HUES6 (cell line): ENCODE measurements at regions not wholly inside any gene's neighbourhood (a gene's known extent, or its start where the extent isn't known, plus 50 kb on each side); places are given as distances from the start of the nearest gene placed in this dataset.

Experiments
- H3K27ac ChIP-seq: 2 replicates; pipeline ENCODE4 v1.7.0; 2013; ENCODE audit warnings: low read depth, mild to moderate bottlenecking, low read length, inconsistent platforms
- H3K27me3 ChIP-seq: 2 replicates; pipeline ENCODE4 v1.6.1; 2013; ENCODE audit warnings: low read length; ENCODE audit not compliant: control insufficient read depth, insufficient read depth
- H3K36me3 ChIP-seq: 2 replicates; pipeline ENCODE4 v1.6.1; 2013; ENCODE audit warnings: low read length; ENCODE audit not compliant: control insufficient read depth, insufficient read depth
- H3K4me1 ChIP-seq: 2 replicates; pipeline ENCODE4 v1.6.1; 2013; ENCODE audit warnings: low read length; ENCODE audit not compliant: control insufficient read depth, insufficient read depth
- H3K4me3 ChIP-seq: 2 replicates; pipeline ENCODE4 v1.5.1; 2013; ENCODE audit warnings: low read depth, low read length
- H3K9ac ChIP-seq: one replicate; pipeline ENCODE4 v1.6.1; 2013; ENCODE audit warnings: mild to moderate bottlenecking, low read length
- H3K9me3 ChIP-seq: 2 replicates; pipeline ENCODE4 v1.6.1; 2013; ENCODE audit warnings: low read depth, low read length; ENCODE audit not compliant: control insufficient read depth, insufficient read depth

DNA sequence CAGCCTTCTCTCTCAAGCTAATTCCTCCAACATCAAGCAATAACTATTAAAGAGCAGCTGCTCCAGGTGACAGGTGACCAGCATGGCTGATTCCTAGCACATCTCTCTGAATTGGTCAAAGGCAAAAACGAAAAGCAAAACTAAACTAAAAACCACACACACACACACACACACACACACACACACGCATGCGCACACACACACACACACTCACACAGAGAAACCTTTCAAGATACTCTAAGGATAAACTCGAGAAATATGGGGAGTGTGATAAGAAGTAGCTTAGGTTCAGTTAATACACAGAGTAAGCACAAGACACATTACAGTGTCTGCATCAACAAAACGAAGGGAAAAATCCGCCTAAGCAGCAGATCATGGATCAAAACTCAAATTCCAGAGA is 74.5 kb upstream of the FZD7 start:
- H3K9ac ChIP-seq = no peak overlapping the region
- no peaks in the 10 kb centered on the region for H3K36me3 ChIP-seq
- no peaks in the 10 kb centered on the region for H3K9me3 ChIP-seq
- no peak overlapping the region for H3K4me3 ChIP-seq
- H3K4me1 ChIP-seq = peaks cover 9% of the 10 kb centered on the region
- no peak overlapping the region for H3K27ac ChIP-seq
- no peaks in the 10 kb centered on the region for H3K27me3 ChIP-seq

DNA sequence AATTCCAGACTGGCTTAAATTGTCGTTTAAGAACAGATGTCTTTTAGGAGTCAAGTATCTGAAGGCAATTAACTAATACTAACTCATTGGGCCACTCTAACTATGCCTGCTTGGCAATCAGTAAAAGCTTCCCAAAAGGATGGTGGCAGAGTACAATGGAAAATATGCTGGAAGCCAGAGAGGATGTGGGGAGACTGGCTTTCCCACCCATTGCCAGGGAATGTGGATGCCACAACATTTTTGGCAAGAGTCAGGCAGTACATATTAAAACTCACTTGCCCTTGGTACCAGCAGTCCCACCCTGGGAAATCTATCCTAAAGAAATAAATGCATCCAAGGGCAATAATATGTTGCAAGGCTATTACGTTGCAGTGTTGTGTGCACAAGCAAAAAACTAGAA is 74.0 kb upstream of the FZD7 start:
- Histone ChIP-seq H3K4me1 (peaks cover 9% of the 10 kb centered on the region), H3K36me3 (no peaks in the 10 kb centered on the region), H3K27me3 (no peaks in the 10 kb centered on the region), H3K9me3 (no peaks in the 10 kb centered on the region), H3K27ac (no peak overlapping the region), H3K9ac (no peak overlapping the region), H3K4me3 (no peak overlapping the region)

DNA sequence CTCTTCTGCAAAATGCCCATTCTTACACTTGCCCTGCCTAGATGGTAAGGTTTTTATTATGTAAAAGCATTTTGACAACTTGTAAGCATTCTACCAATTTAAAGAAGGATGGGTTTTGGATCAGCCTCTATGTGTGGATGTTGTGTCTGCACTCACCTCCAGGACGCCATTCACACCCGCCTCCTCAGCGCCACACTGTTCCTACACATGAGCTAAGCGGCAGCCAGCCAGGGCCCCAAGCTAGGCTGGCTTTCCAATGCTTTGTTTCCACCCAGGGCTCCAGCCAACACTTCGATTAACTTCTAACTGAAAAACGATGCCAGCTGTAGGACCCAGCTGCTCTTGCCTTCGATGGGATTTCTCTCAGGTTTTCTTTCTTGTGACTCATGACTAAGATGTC is 73.3 kb upstream of the FZD7 start:
- H3K9me3 ChIP-seq = no peaks in the 10 kb centered on the region
- H3K9ac ChIP-seq = no peak overlapping the region
- H3K27me3 ChIP-seq = no peaks in the 10 kb centered on the region
- no peak overlapping the region for H3K4me3 ChIP-seq
- H3K36me3 ChIP-seq = no peaks in the 10 kb centered on the region
- peaks cover 9% of the 10 kb centered on the region for H3K4me1 ChIP-seq
- H3K27ac ChIP-seq = no peak overlapping the region

- no peaks in the 10 kb centered on the region for H3K36me3 ChIP-seq
- H3K27me3 ChIP-seq = no peaks in the 10 kb centered on the region
- no peak overlapping the region for H3K9ac ChIP-seq
- no peak overlapping the region for H3K27ac ChIP-seq
- H3K4me3 ChIP-seq = no peak overlapping the region
- H3K4me1 ChIP-seq = peaks cover 9% of the 10 kb centered on the region
- no peaks in the 10 kb centered on the region for H3K9me3 ChIP-seq
These were observed 72.3 kb upstream of the FZD7 start for GRCh38 chr2:201961401-201961800.

DNA sequence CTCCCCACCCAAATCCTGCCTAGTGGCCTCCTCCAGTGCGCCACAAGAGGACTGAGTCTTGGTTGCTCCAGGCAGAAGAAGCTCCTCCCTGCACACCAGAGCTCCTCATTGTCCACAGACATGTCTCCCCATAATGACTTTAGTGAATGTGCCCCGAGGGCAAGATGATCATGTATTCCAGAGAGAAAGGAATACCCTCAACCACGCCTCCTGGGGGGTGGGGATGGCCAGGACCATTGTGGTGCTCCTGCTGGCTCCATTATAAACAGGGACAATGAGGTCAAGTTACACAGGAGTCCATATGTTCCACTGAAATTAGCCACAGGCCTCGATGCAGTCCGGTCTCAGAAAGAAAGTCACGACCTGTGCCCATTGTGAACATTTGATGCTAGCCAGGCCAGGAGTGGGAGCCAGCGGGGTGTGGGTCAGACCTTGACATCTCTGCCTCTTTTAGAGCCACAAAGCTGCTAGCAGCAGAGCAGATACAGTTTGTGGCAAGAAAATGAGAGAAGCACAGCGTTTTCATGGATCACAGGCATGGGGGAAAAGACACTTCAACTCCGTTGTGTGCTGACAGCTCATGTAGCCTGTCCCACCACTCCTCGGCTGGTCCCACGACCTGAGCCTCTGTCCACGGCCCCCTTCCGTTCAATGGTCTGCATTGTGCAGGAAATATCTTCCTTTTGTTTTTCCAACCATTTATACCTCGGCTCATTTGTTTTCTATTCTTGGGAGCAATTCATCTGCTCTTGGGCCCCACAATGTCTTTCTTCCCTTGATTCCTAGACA is 70.7 kb upstream of the FZD7 start:
- Histone ChIP-seq H3K27ac (no peak overlapping the region), H3K4me3 (no peak overlapping the region), H3K9me3 (no peaks in the 10 kb centered on the region), H3K27me3 (no peaks in the 10 kb centered on the region), H3K36me3 (no peaks in the 10 kb centered on the region), H3K4me1 (peaks cover 23% of the 10 kb centered on the region), H3K9ac (no peak overlapping the region)

DNA sequence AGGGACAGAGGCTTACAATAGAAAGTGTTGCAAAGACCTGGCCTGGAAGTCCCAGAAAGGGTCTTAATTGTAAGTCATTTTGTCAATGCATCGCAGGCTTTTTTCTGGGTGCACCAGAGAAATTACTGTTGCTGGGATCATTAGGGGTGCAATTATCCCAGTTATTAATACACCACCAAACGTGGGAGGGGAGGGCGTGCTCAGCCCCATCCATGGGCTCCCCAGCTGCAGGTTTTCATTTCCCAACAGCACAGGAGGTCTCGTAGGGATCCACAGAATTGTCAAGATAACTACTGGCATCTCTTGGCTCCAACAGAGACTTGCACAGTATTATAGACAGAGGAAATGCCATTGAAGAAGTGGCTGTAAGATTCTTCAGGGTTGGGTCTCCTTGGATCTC is 69.6 kb upstream of the FZD7 start:
- no peaks in the 10 kb centered on the region for H3K36me3 ChIP-seq
- H3K4me1 ChIP-seq = peaks cover 30% of the 10 kb centered on the region
- H3K27me3 ChIP-seq = no peaks in the 10 kb centered on the region
- H3K27ac ChIP-seq = no peak overlapping the region
- no peak overlapping the region for H3K9ac ChIP-seq
- no peak overlapping the region for H3K4me3 ChIP-seq
- no peaks in the 10 kb centered on the region for H3K9me3 ChIP-seq

- Histone ChIP-seq H3K9me3 (no peaks in the 10 kb centered on the region), H3K9ac (no peak overlapping the region), H3K4me1 (peaks cover 36% of the 10 kb centered on the region), H3K4me3 (no peak overlapping the region), H3K27me3 (no peaks in the 10 kb centered on the region), H3K36me3 (no peaks in the 10 kb centered on the region), H3K27ac (no peak overlapping the region)
These were observed 68.9 kb upstream of the FZD7 start for GRCh38 chr2:201964631-201965206.

DNA sequence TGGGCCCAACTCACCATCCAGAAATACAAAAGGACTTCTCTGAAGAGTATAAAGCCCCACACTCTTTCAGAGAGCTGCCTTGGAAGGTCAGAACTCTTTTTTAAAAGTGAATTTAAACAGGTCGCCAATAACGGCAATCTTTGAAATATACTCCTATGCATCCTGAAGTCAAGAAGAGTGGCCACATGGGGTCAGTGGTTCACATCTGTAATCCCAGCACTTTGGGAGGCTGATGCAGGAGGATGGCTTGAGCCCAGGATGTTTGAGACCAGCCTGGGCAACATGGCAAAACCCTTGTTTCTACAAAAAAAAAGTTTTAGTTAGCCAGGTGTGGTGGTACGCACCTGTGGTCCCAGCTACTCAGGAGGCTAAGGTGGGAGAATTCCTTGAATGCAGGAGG is 68.1 kb upstream of the FZD7 start:
- H3K27ac ChIP-seq = no peak overlapping the region
- no peaks in the 10 kb centered on the region for H3K36me3 ChIP-seq
- H3K4me3 ChIP-seq = no peak overlapping the region
- no peak overlapping the region for H3K9ac ChIP-seq
- peaks cover 38% of the 10 kb centered on the region for H3K4me1 ChIP-seq
- peaks cover 2% of the 10 kb centered on the region; the same call in 1 of the 2 replicates for H3K9me3 ChIP-seq
- H3K27me3 ChIP-seq = no peaks in the 10 kb centered on the region

- H3K27ac ChIP-seq = no peak overlapping the region
- no peaks in the 10 kb centered on the region for H3K36me3 ChIP-seq
These were observed 66.8 kb upstream of the FZD7 start for GRCh38 chr2:201966691-201967438.

GRCh38 chr2:201968050-201968449 is 65.6 kb upstream of the FZD7 start:
- Histone ChIP-seq H3K4me3 (no peak overlapping the region), H3K9me3 (peaks cover 5% of the 10 kb centered on the region; the same call in 1 of the 2 replicates), H3K36me3 (no peaks in the 10 kb centered on the region), H3K9ac (no peak overlapping the region), H3K4me1 (peaks cover 54% of the 10 kb centered on the region), H3K27ac (no peak overlapping the region), H3K27me3 (no peaks in the 10 kb centered on the region)

More at GRCh38 chr2:201966691-201967438, 66.8 kb upstream of the FZD7 start:
- peaks cover 5% of the 10 kb centered on the region; the same call in 1 of the 2 replicates for H3K9me3 ChIP-seq
- no peak overlapping the region for H3K9ac ChIP-seq
- H3K27me3 ChIP-seq = no peaks in the 10 kb centered on the region
- H3K4me3 ChIP-seq = no peak overlapping the region
- peaks cover 49% of the 10 kb centered on the region for H3K4me1 ChIP-seq

- no peak overlapping the region for H3K27ac ChIP-seq
- peaks cover 56% of the 10 kb centered on the region for H3K4me1 ChIP-seq
- H3K36me3 ChIP-seq = no peaks in the 10 kb centered on the region
- peaks cover 5% of the 10 kb centered on the region; the same call in 1 of the 2 replicates for H3K9me3 ChIP-seq
- H3K4me3 ChIP-seq = no peak overlapping the region
- no peaks in the 10 kb centered on the region for H3K27me3 ChIP-seq
- H3K9ac ChIP-seq = no peak overlapping the region
These were observed 65.2 kb upstream of the FZD7 start for GRCh38 chr2:201968476-201968875.
